Mesendoderm (in vitro differentiated cells): ENCODE measurements at regions not wholly inside any gene's neighbourhood (a gene's known extent, or its start where the extent isn't known, plus 50 kb on each side); places are given as distances from the start of the nearest gene placed in this dataset.

ENCODE experiments used
- DNase-seq: peaks from one replicate; pipeline ENCODE4 v3.0.0; 2013
- H2AK5ac ChIP-seq: 2 replicates; pipeline ENCODE4 v1.6.1; 2013; ENCODE audit warnings: low read length, inconsistent platforms
- H2BK120ac ChIP-seq: 2 replicates; pipeline ENCODE4 v1.6.1; 2013; ENCODE audit warnings: low read depth, mild to moderate bottlenecking, low read length, moderate library complexity, mixed read lengths
- H2BK15ac ChIP-seq: replicated peaks from 2 replicates; pipeline ENCODE4 v1.6.1; 2013; ENCODE audit warnings: low read depth, mild to moderate bottlenecking, moderate library complexity
- H2BK5ac ChIP-seq: 2 replicates; pipeline ENCODE4 v1.6.1; 2013; ENCODE audit warnings: low read length, inconsistent platforms
- H3K18ac ChIP-seq: 2 replicates; pipeline ENCODE4 v1.6.1; 2013; ENCODE audit warnings: mild to moderate bottlenecking, low read length, mixed read lengths
- H3K23ac ChIP-seq: one replicate; pipeline ENCODE4 v1.6.1; 2013; ENCODE audit warnings: low read length
- H3K27ac ChIP-seq: 2 replicates; pipeline ENCODE4 v1.5.1; 2013; ENCODE audit warnings: low read depth, mild to moderate bottlenecking, inconsistent platforms, low read length, moderate library complexity
- H3K27me3 ChIP-seq: 2 replicates; pipeline ENCODE4 v1.6.1; 2013; ENCODE audit warnings: low read length, control low read depth, mild to moderate bottlenecking, inconsistent platforms; ENCODE audit not compliant: insufficient read depth, poor library complexity
- H3K36me3 ChIP-seq: 2 replicates; pipeline ENCODE4 v1.6.1; 2013; ENCODE audit warnings: low read length, inconsistent platforms; ENCODE audit not compliant: control insufficient read depth, insufficient read depth
- H3K4ac ChIP-seq: one replicate; pipeline ENCODE4 v1.6.1; 2013; ENCODE audit warnings: low read depth, mild to moderate bottlenecking, low read length, moderate library complexity
- H3K4me1 ChIP-seq: 2 replicates; pipeline ENCODE4 v1.6.1; 2013; ENCODE audit warnings: low read depth, low read length, inconsistent platforms; ENCODE audit not compliant: control insufficient read depth
- H3K4me2 ChIP-seq: 2 replicates; pipeline ENCODE4 v1.6.1; 2013; ENCODE audit warnings: low read length
- H3K4me3 ChIP-seq: 2 replicates; pipeline ENCODE4 v1.5.1; 2013; ENCODE audit warnings: mild to moderate bottlenecking, low read length
- H3K56ac ChIP-seq: one replicate; pipeline ENCODE4 v1.6.1; 2013; ENCODE audit warnings: low read length
- H3K79me1 ChIP-seq: 2 replicates; pipeline ENCODE4 v1.6.1; 2013; ENCODE audit warnings: low read length, inconsistent platforms
- H3K79me2 ChIP-seq: 2 replicates; pipeline ENCODE4 v1.6.1; 2013; ENCODE audit warnings: mild to moderate bottlenecking, low read length; ENCODE audit not compliant: control insufficient read depth, insufficient read depth
- H3K9ac ChIP-seq: 2 replicates; pipeline ENCODE4 v1.6.1; 2013; ENCODE audit warnings: low read length, inconsistent platforms
- H4K5ac ChIP-seq: one replicate; pipeline ENCODE4 v1.6.1; 2013; ENCODE audit warnings: low read length
- H4K8ac ChIP-seq: one replicate; pipeline ENCODE4 v1.6.1; 2013; ENCODE audit warnings: low read depth, mild to moderate bottlenecking, control low read depth, low read length, moderate library complexity
- WGBS: extraction: QIAGEN DNeasy Blood & Tissue Kit; methylation state at CpG from one replicate; pipeline ENCODE4 v1.1.7; 2013; ENCODE audit warnings: low lambda C conversion rate, missing lambda C conversion rate; ENCODE audit not compliant: insufficient coverage; ENCODE audit errors: extremely low coverage; 5-methylcytosine and 5-hydroxymethylcytosine counted together

DNA sequence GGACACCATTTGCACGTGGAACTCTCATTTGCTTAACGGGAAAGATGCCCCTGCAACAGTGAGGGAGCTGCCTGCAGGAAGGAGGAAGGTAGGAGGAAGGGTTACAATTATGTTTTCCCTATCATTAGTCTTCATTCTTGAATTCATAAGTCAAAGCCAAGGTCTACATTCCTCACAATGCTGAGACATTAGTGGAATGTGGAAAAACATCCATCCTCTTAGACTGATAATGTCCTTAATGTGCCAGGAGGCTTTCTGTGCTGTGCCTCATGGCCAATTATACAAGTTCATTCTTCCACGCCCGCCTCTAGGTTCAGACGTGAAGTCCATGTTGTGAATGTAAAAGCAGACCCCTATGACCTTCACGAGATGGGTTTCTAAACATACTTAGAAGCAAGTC is 1212.4 kb upstream of the TMEM132C start:
- no peak overlapping the region for H4K8ac ChIP-seq
- H3K4me3 ChIP-seq, result no peak overlapping the region
- H2BK15ac ChIP-seq, result no peak overlapping the region
- H3K79me1 ChIP-seq, result no peaks in the 10 kb centered on the region
- H3K9ac ChIP-seq, result no peak overlapping the region
- no peak overlapping the region for H3K56ac ChIP-seq
- H3K18ac ChIP-seq, result no peak overlapping the region
- H2BK5ac ChIP-seq, result no peak overlapping the region
- H3K4me2 ChIP-seq, result no peak overlapping the region
- no peaks in the 10 kb centered on the region for H3K4me1 ChIP-seq
- no peak overlapping the region for H2BK120ac ChIP-seq
- H3K4ac ChIP-seq, result no peak overlapping the region
- no peaks in the 10 kb centered on the region for H3K27me3 ChIP-seq
- no peaks in the 10 kb centered on the region for H3K36me3 ChIP-seq
- H4K5ac ChIP-seq, result no peak overlapping the region
- DNase-seq, result no peak
- no peaks in the 10 kb centered on the region for H3K79me2 ChIP-seq
- H3K27ac ChIP-seq, result no peak overlapping the region
- no peak overlapping the region for H2AK5ac ChIP-seq
- H3K23ac ChIP-seq, result no peak overlapping the region
- WGBS, result no CpG with 5 or more reads among the region's 6 CpGs

- Histone ChIP-seq H3K27me3 (no peaks in the 10 kb centered on the region), H3K27ac (no peak overlapping the region), H4K5ac (no peak overlapping the region), H3K4me2 (no peak overlapping the region), H3K56ac (no peak overlapping the region), H3K79me1 (no peaks in the 10 kb centered on the region), H4K8ac (no peak overlapping the region), H2BK15ac (no peak overlapping the region), H2AK5ac (no peak overlapping the region), H3K4me3 (no peak overlapping the region), H2BK5ac (no peak overlapping the region), H2BK120ac (no peak overlapping the region), H3K23ac (no peak overlapping the region), H3K4ac (no peak overlapping the region), H3K18ac (no peak overlapping the region), H3K36me3 (no peaks in the 10 kb centered on the region), H3K4me1 (no peaks in the 10 kb centered on the region), H3K79me2 (no peaks in the 10 kb centered on the region), H3K9ac (no peak overlapping the region)
- no CpG with 5 or more reads among the region's 28 CpGs for WGBS
- no peak for DNase-seq
Measured at GRCh38 chr12:127060310-127060847, 1206.6 kb upstream of the TMEM132C start.

- Histone ChIP-seq H3K4me3 (no peak overlapping the region), H3K4me1 (no peaks in the 10 kb centered on the region), H4K5ac (no peak overlapping the region), H3K79me1 (no peaks in the 10 kb centered on the region), H3K9ac (no peak overlapping the region), H2BK120ac (no peak overlapping the region), H3K4ac (no peak overlapping the region), H3K36me3 (no peaks in the 10 kb centered on the region), H2BK15ac (no peak overlapping the region), H3K4me2 (no peak overlapping the region), H3K56ac (no peak overlapping the region), H4K8ac (no peak overlapping the region), H3K23ac (no peak overlapping the region), H3K27me3 (no peaks in the 10 kb centered on the region), H2BK5ac (no peak overlapping the region), H3K79me2 (no peaks in the 10 kb centered on the region), H3K27ac (no peak overlapping the region), H3K18ac (no peak overlapping the region), H2AK5ac (no peak overlapping the region)
- WGBS, result no CpG with 5 or more reads among the region's 14 CpGs
- no peak for DNase-seq
Measured at GRCh38 chr12:127060933-127061332, 1206.0 kb upstream of the TMEM132C start.

GRCh38 chr12:127063339-127064072 is 1203.5 kb upstream of the TMEM132C start:
- no CpG with 5 or more reads among the region's 18 CpGs for WGBS
- Histone ChIP-seq H3K79me2 (no peaks in the 10 kb centered on the region), H3K4me1 (no peaks in the 10 kb centered on the region), H3K9ac (no peak overlapping the region), H3K4me3 (no peak overlapping the region), H2BK5ac (no peak overlapping the region), H3K18ac (no peak overlapping the region), H3K27ac (no peak overlapping the region), H2BK15ac (no peak overlapping the region), H3K56ac (no peak overlapping the region), H3K79me1 (no peaks in the 10 kb centered on the region), H3K4me2 (no peak overlapping the region), H3K36me3 (no peaks in the 10 kb centered on the region), H4K5ac (no peak overlapping the region), H3K4ac (no peak overlapping the region), H3K27me3 (no peaks in the 10 kb centered on the region), H2AK5ac (no peak overlapping the region), H2BK120ac (no peak overlapping the region), H3K23ac (no peak overlapping the region), H4K8ac (no peak overlapping the region)
- DNase-seq, result no peak

DNA sequence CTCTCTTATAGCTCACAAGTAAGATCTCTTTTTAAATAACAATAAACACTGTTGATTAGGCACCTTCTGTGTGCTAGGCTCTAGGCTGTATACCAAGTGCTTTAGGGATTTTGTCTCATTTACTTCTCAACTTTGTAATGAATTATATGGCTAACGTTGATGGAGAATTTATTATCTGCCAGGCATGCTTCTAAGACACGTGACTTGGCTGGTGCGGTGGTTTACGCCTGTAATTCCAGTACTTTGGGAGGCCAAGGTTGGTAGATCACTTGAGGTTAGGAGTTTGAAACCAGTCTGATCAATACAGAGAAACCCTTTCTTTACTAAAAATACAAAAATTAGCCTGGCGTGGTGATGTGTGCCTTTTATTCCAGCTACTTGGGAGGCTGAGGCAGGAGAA is 1202.8 kb upstream of the TMEM132C start:
- Histone ChIP-seq H3K23ac (no peak overlapping the region), H2BK15ac (no peak overlapping the region), H2BK5ac (no peak overlapping the region), H3K4me2 (no peak overlapping the region), H3K79me2 (no peaks in the 10 kb centered on the region), H3K9ac (no peak overlapping the region), H2AK5ac (no peak overlapping the region), H4K8ac (no peak overlapping the region), H3K36me3 (no peaks in the 10 kb centered on the region), H3K4me3 (no peak overlapping the region), H4K5ac (no peak overlapping the region), H2BK120ac (no peak overlapping the region), H3K56ac (no peak overlapping the region), H3K27me3 (no peaks in the 10 kb centered on the region), H3K79me1 (no peaks in the 10 kb centered on the region), H3K4ac (no peak overlapping the region), H3K27ac (no peak overlapping the region), H3K18ac (no peak overlapping the region), H3K4me1 (no peaks in the 10 kb centered on the region)
- no CpG with 5 or more reads among the region's 5 CpGs for WGBS
- no peak for DNase-seq

DNA sequence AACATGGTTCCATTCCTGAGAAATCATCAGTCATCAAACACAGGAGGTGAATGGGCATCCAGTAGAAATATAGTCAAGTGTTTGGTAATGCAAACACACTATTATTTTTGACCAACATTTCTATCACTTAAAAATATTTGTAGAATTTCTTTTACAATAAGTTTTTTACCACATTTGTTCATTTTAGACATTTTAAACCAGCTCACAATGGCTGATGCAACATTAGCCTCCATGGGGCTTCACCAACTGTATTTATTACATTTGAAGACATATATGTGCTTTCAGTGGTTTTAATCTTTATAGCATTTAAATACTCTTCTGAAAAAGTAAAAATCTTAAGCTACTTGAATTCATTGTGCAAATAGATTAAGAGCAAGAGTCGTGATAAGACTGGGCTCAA is 1201.4 kb upstream of the TMEM132C start:
- no peak overlapping the region for H3K4ac ChIP-seq
- no peak overlapping the region for H4K5ac ChIP-seq
- no peak overlapping the region for H3K9ac ChIP-seq
- H3K79me1 ChIP-seq, result no peaks in the 10 kb centered on the region
- H2BK15ac ChIP-seq, result no peak overlapping the region
- no peak overlapping the region for H3K27ac ChIP-seq
- no peak overlapping the region for H3K56ac ChIP-seq
- no peak overlapping the region for H4K8ac ChIP-seq
- H2AK5ac ChIP-seq, result no peak overlapping the region
- H3K79me2 ChIP-seq, result no peaks in the 10 kb centered on the region
- H3K4me2 ChIP-seq, result no peak overlapping the region
- no peak overlapping the region for H2BK5ac ChIP-seq
- H3K23ac ChIP-seq, result no peak overlapping the region
- H3K4me3 ChIP-seq, result no peak overlapping the region
- no peak for DNase-seq
- H3K36me3 ChIP-seq, result no peaks in the 10 kb centered on the region
- H3K27me3 ChIP-seq, result no peaks in the 10 kb centered on the region
- H2BK120ac ChIP-seq, result no peak overlapping the region
- no peaks in the 10 kb centered on the region for H3K4me1 ChIP-seq
- no CpG with 5 or more reads among the region's 1 CpG for WGBS
- H3K18ac ChIP-seq, result no peak overlapping the region
